Fibroblast of upper back skin (primary cell): ENCODE measurements at regions not wholly inside any gene's neighbourhood (a gene's known extent, or its start where the extent isn't known, plus 50 kb on each side); places are given as distances from the start of the nearest gene placed in this dataset.
A peak's percentile ranks its signal among the peaks of the same experiment; 100 is the strongest.
"Not testable (repeated sequence)": the region's sequence is repeated elsewhere in the genome, so short reads cannot be mapped to it uniquely, and the experiment has no call there.

ENCODE experiments used
- DNase-seq: peaks from one replicate; pipeline ENCODE4 v3.0.0-alpha.2; 2013

- DNase-seq = no peak
Observed at GRCh38 chr10:60511477-60512229, 122.0 kb upstream of the ANK3 start.

GRCh38 chr10:60508831-60509230 is 119.2 kb upstream of the ANK3 start:
- no peak for DNase-seq

- DNase-seq = no peak
Observed at GRCh38 chr10:60508037-60508436, 118.4 kb upstream of the ANK3 start.

GRCh38 chr10:60502621-60503020 is 112.9 kb upstream of the ANK3 start:
- no peak for DNase-seq

- no peak for DNase-seq
Observed at GRCh38 chr10:60498985-60499384, 109.3 kb upstream of the ANK3 start.

GRCh38 chr10:60497364-60497763 is 107.7 kb upstream of the ANK3 start:
- DNase-seq = peak; percentile 38

- no peak for DNase-seq
Observed at GRCh38 chr10:60496181-60496580, 106.5 kb upstream of the ANK3 start.

GRCh38 chr10:60495338-60496055 is 105.8 kb upstream of the ANK3 start:
- DNase-seq = peak; percentile 72

- no peak for DNase-seq
Observed at GRCh38 chr10:60494774-60495173, 105.1 kb upstream of the ANK3 start.

GRCh38 chr10:60491162-60491561 is 101.5 kb upstream of the ANK3 start:
- DNase-seq = no peak

GRCh38 chr10:60490013-60490412 is 100.3 kb upstream of the ANK3 start:
- peak; percentile 21 for DNase-seq

GRCh38 chr10:60488111-60488669 is 98.5 kb upstream of the ANK3 start:
- DNase-seq = no peak

- DNase-seq = no peak
Observed at GRCh38 chr10:60487543-60487942, 97.9 kb upstream of the ANK3 start.

GRCh38 chr10:60485025-60485424 is 95.3 kb upstream of the ANK3 start:
- DNase-seq = no peak

- peak; percentile 82 for DNase-seq
Observed at GRCh38 chr10:60480865-60481563, 91.3 kb upstream of the ANK3 start.

GRCh38 chr10:60479305-60480020 is 89.8 kb upstream of the ANK3 start:
- DNase-seq = peak; percentile 30

- DNase-seq = no peak
Observed at GRCh38 chr10:60476451-60476850, 86.8 kb upstream of the ANK3 start.

GRCh38 chr10:60473557-60473956 is 83.9 kb upstream of the ANK3 start:
- DNase-seq = no peak

- DNase-seq = no peak
Observed at GRCh38 chr10:60470091-60470490, 80.4 kb upstream of the ANK3 start.

- DNase-seq = not testable (repeated sequence)
Observed at GRCh38 chr10:60469147-60469546, 79.5 kb upstream of the ANK3 start.

GRCh38 chr10:60467202-60467546 is 77.5 kb upstream of the ANK3 start:
- DNase-seq = no peak

- DNase-seq = peak; percentile 57
Observed at GRCh38 chr10:60466267-60467201, 76.9 kb upstream of the ANK3 start.
